Stimulated activated naive CD4-positive, alpha-beta T cell (primary cell): ENCODE measurements at regions not wholly inside any gene's neighbourhood (a gene's known extent, or its start where the extent isn't known, plus 50 kb on each side); places are given as distances from the start of the nearest gene placed in this dataset.
"Not testable (repeated sequence)": the region's sequence is repeated elsewhere in the genome, so short reads cannot be mapped to it uniquely, and the experiment has no call there.

Experiments
- DNase-seq, 6 experiments: peaks; one replicate each; lab custom pipeline; 2025; lab: John Stamatoyannopoulos, UW

DNA sequence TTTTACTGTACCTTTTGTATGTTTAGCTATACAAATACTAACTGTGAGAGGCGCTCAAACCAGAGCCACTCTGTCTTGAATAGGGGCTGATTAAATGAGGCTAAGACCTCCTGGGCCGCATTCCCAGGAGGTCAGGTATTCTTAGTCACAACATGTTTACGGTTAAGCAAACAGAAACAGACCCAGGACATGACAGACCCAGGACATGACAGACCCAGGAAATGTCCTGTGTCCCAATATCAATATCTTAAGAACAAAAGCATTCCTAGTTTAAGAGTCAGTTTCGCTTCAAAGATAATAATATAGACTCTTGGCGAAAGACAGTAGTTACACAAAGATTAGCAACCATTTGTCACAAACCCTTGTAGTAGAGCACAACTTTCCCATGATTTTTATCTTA, 304.5 kb downstream of the CCSER2 start:
- DNase-seq, result no peak

GRCh38 chr10:84634636-84635035, 306.2 kb downstream of the CCSER2 start:
- no peak for DNase-seq

GRCh38 chr10:84650628-84651027, 322.2 kb downstream of the CCSER2 start:
- not testable (repeated sequence) for DNase-seq

GRCh38 chr10:84654671-84655070, 326.3 kb downstream of the CCSER2 start:
- DNase-seq, result no peak

DNA sequence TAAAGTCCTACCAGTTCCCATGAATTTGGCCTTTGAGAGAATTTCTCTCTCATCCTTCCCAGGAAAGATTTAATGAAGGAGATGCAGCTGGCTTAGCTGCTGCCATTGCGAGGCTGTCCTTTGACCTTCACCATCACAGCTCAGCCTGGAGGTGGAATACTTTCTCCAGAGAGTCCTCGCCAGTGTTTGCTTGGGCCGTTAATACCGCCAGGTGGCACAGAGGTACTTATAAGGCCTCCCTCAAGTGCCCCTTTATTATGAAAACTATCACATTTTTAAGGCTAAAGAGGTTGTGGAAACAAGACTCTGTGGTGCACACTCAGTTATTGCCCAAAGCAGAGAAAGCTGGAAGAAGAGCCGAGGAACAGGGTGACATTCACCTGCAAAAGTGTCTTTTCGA, 330.6 kb downstream of the CCSER2 start:
- no peak for DNase-seq

GRCh38 chr10:84659497-84660439, 331.4 kb downstream of the CCSER2 start:
- no peak for DNase-seq

GRCh38 chr10:84660450-84661159, 332.2 kb downstream of the CCSER2 start:
- no peak for DNase-seq

- no peak for DNase-seq
These were observed 336.8 kb downstream of the CCSER2 start for GRCh38 chr10:84665211-84665610.

DNA sequence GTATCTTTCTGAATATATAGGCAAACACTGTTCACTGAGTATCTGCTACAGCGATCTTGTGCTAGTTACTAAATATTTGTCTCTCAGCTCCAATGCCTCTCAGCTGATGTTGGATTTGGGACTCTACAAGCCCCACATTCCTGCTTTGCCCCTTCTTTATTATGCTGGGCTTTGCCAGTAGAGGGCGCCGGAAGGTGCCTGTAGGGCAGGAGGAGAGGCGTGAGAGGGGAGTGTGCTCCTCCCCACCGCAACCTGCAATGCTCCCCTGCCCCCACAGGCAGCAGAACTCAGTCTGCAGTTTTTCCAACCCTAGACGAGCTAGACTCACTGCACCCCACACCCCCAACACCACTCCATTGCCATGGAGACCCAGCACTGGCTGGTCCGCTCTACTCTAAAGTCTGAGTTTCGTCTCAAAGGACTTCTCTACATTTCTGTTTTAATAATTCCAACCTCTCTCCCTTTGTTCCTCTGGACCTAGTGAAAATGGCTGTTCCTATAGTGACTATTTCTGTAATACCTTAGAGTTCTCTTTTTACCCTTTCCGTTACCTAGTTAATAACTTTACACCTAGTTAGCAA, 337.6 kb downstream of the CCSER2 start:
- no peak for DNase-seq

DNA sequence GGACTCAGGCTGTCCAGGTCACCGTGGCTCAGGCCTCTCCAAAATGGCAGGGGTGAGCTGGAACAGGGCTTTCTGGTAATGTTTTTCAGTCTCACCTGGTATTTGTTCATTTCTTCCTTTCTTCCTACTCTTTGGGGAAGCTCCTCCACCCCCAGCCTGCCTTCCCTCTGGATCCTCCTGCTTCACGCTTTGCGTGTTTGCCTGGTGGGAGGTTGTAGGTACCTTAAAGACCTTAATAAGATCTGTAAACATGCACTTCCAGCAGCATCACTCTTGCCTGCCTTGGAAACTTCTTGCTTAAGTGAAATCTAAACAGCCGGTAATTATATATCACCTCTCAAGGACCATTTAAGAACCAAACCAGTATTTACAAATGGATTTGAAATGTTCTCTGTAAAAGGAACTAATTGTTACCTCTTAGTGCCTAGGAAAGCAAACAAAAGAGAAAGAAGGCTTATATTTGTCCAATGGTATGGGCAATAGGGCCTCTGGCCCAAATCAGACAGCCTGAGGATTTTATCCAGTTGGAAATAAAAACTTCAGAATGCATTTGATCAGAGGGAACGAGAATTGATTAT, 339.9 kb downstream of the CCSER2 start:
- DNase-seq, result no peak

- no peak for DNase-seq
These were observed 346.7 kb downstream of the CCSER2 start for GRCh38 chr10:84675060-84675459.

- no peak for DNase-seq
These were observed 348.1 kb downstream of the CCSER2 start for GRCh38 chr10:84676536-84676935.

GRCh38 chr10:84681781-84682180, 353.4 kb downstream of the CCSER2 start:
- DNase-seq, result no peak

- no peak for DNase-seq
These were observed 355.2 kb downstream of the CCSER2 start for GRCh38 chr10:84683550-84683949.

DNA sequence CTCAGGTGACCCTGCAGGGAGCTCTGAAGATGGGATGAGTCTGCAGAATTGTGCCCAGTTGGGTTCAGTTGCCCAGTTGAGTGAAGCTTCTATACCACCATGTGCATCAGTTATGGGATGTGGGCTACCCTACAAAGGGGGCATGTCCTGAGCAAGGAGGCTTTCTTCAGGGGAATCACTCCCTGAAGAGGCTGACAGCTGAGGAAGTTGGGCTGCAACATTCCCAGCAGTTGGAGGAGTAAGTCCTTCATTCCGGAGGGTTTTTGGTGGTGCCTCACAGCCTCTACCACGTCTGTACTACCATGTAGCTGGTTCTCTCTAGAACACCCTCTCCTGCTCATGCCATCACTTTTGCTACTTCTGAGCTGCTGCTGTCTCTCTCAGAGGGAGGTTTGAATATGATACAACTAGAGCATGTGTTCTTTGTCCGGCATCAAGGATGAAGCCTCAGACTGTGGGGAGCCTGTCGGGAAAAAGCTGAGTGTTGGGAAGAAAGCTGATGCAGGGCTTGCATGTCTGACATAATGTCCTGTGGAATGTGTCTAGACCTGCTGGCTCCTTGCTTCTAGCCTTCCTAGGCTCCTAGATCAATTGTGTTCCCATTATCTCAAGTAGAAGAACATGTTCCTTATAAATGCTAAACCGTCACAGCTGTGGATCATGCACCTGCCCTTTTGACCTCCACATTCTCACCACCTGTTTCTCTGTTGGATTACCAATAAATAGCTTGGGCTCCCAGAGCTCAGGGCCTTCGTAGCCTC, 355.8 kb downstream of the CCSER2 start:
- no peak for DNase-seq

- no peak for DNase-seq
These were observed 356.8 kb downstream of the CCSER2 start for GRCh38 chr10:84685047-84685660.

- no peak for DNase-seq
These were observed 364.6 kb downstream of the CCSER2 start for GRCh38 chr10:84693006-84693405.

- DNase-seq, result no peak
These were observed 367.5 kb downstream of the CCSER2 start for GRCh38 chr10:84695902-84696301.

GRCh38 chr10:84696610-84697009, 368.2 kb downstream of the CCSER2 start:
- no peak for DNase-seq

GRCh38 chr10:84698989-84699388, 370.6 kb downstream of the CCSER2 start:
- no peak for DNase-seq

- no peak for DNase-seq
These were observed 372.4 kb downstream of the CCSER2 start for GRCh38 chr10:84700668-84701369.
